ENCODE measurements at regions not wholly inside any gene's neighbourhood (a gene's known extent, or its start where the extent isn't known, plus 50 kb on each side); places are given as distances from the start of the nearest gene placed in this dataset.

- H3K27ac Mint-ChIP-seq, result no peak overlapping the region
- Histone ChIP-seq H3K4me1 (ENCODE audit: insufficient read depth) (no peaks in the 10 kb centered on the region), H3K4me3 (no peak overlapping the region), H4K20me1 (replicated peaks; ENCODE audit: insufficient read depth) (no peaks in the 10 kb centered on the region), H3K4me2 (no peak overlapping the region), H3K36me3 (ENCODE audit: insufficient read depth) (no peaks in the 10 kb centered on the region), H3K9me2 (ENCODE audit: insufficient read depth) (peaks cover 4% of the 10 kb centered on the region; the same call in 1 of the 2 replicates), H3F3A (replicated peaks; ENCODE audit: low read depth) (no peaks in the 10 kb centered on the region), H3K27ac (ENCODE audit: low read depth) (no peak overlapping the region), H3K27me3 (ENCODE audit: insufficient read depth) (no peaks in the 10 kb centered on the region), H3K79me2 (replicated peaks; ENCODE audit: insufficient read depth) (no peaks in the 10 kb centered on the region), H2AFZ (no peak overlapping the region)
- TF ChIP-seq CREB1 (CRISPR knock-in tag; IDR thresholded peaks at IDR 0.05; ENCODE audit: low read depth) (no peak), NANOG (IDR thresholded peaks at IDR 0.05; ENCODE audit: borderline replicate concordance) (no peak), EZH2phosphoT487 (IDR thresholded peaks at IDR 0.05; ENCODE audit: unreplicated experiment) (no peak), REST (IDR thresholded peaks at IDR 0.05; ENCODE audit: unreplicated experiment) (no peak), ZNF331 (CRISPR knock-in tag; IDR thresholded peaks at IDR 0.05; ENCODE audit: low read depth) (no peak), ZNF114 (CRISPR knock-in tag; IDR thresholded peaks at IDR 0.05) (no peak), JUNB (IDR thresholded peaks at IDR 0.05; ENCODE audit: unreplicated experiment) (no peak), EZH2 (IDR thresholded peaks at IDR 0.05; ENCODE audit: low read depth, unreplicated experiment) (no peak)
- TF ChIP-seq, protein P1, sequence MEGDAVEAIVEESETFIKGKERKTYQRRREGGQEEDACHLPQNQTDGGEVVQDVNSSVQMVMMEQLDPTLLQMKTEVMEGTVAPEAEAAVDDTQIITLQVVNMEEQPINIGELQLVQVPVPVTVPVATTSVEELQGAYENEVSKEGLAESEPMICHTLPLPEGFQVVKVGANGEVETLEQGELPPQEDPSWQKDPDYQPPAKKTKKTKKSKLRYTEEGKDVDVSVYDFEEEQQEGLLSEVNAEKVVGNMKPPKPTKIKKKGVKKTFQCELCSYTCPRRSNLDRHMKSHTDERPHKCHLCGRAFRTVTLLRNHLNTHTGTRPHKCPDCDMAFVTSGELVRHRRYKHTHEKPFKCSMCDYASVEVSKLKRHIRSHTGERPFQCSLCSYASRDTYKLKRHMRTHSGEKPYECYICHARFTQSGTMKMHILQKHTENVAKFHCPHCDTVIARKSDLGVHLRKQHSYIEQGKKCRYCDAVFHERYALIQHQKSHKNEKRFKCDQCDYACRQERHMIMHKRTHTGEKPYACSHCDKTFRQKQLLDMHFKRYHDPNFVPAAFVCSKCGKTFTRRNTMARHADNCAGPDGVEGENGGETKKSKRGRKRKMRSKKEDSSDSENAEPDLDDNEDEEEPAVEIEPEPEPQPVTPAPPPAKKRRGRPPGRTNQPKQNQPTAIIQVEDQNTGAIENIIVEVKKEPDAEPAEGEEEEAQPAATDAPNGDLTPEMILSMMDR (conservative IDR thresholded peaks at IDR 0.05; ENCODE audit: low read depth in 2 of 2), result no peak
- TF ChIP-seq, protein P2, sequence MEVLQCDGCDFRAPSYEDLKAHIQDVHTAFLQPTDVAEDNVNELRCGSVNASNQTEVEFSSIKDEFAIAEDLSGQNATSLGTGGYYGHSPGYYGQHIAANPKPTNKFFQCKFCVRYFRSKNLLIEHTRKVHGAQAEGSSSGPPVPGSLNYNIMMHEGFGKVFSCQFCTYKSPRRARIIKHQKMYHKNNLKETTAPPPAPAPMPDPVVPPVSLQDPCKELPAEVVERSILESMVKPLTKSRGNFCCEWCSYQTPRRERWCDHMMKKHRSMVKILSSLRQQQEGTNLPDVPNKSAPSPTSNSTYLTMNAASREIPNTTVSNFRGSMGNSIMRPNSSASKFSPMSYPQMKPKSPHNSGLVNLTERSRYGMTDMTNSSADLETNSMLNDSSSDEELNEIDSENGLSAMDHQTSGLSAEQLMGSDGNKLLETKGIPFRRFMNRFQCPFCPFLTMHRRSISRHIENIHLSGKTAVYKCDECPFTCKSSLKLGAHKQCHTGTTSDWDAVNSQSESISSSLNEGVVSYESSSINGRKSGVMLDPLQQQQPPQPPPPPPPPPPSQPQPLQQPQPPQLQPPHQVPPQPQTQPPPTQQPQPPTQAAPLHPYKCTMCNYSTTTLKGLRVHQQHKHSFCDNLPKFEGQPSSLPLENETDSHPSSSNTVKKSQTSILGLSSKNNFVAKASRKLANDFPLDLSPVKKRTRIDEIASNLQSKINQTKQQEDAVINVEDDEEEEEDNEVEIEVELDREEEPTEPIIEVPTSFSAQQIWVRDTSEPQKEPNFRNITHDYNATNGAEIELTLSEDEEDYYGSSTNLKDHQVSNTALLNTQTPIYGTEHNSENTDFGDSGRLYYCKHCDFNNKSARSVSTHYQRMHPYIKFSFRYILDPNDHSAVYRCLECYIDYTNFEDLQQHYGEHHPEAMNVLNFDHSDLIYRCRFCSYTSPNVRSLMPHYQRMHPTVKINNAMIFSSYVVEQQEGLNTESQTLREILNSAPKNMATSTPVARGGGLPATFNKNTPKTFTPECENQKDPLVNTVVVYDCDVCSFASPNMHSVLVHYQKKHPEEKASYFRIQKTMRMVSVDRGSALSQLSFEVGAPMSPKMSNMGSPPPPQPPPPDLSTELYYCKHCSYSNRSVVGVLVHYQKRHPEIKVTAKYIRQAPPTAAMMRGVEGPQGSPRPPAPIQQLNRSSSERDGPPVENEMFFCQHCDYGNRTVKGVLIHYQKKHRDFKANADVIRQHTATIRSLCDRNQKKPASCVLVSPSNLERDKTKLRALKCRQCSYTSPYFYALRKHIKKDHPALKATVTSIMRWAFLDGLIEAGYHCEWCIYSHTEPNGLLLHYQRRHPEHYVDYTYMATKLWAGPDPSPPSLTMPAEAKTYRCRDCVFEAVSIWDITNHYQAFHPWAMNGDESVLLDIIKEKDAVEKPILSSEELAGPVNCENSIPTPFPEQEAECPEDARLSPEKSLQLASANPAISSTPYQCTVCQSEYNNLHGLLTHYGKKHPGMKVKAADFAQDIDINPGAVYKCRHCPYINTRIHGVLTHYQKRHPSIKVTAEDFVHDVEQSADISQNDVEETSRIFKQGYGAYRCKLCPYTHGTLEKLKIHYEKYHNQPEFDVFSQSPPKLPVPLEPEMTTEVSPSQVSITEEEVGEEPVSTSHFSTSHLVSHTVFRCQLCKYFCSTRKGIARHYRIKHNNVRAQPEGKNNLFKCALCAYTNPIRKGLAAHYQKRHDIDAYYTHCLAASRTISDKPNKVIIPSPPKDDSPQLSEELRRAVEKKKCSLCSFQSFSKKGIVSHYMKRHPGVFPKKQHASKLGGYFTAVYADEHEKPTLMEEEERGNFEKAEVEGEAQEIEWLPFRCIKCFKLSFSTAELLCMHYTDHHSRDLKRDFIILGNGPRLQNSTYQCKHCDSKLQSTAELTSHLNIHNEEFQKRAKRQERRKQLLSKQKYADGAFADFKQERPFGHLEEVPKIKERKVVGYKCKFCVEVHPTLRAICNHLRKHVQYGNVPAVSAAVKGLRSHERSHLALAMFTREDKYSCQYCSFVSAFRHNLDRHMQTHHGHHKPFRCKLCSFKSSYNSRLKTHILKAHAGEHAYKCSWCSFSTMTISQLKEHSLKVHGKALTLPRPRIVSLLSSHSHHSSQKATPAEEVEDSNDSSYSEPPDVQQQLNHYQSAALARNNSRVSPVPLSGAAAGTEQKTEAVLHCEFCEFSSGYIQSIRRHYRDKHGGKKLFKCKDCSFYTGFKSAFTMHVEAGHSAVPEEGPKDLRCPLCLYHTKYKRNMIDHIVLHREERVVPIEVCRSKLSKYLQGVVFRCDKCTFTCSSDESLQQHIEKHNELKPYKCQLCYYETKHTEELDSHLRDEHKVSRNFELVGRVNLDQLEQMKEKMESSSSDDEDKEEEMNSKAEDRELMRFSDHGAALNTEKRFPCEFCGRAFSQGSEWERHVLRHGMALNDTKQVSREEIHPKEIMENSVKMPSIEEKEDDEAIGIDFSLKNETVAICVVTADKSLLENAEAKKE (CRISPR knock-in tag; IDR thresholded peaks at IDR 0.05), result no peak
- TF ChIP-seq, protein P3, sequence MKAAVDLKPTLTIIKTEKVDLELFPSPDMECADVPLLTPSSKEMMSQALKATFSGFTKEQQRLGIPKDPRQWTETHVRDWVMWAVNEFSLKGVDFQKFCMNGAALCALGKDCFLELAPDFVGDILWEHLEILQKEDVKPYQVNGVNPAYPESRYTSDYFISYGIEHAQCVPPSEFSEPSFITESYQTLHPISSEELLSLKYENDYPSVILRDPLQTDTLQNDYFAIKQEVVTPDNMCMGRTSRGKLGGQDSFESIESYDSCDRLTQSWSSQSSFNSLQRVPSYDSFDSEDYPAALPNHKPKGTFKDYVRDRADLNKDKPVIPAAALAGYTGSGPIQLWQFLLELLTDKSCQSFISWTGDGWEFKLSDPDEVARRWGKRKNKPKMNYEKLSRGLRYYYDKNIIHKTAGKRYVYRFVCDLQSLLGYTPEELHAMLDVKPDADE (IDR thresholded peaks at IDR 0.05), result no peak
- no peak for DNase-seq (ENCODE audit: low spot score)
- no peaks in the 10 kb centered on the region for H3K36me3 Mint-ChIP-seq (ENCODE audit: low read depth)
- no peaks in the 10 kb centered on the region; the same call in 2 of the 3 replicates for H3K9me3 Mint-ChIP-seq
- peaks cover 5% of the 10 kb centered on the region; the same call in 1 of the 3 replicates for H3K4me1 Mint-ChIP-seq
- no peaks in the 10 kb centered on the region for H3K27me3 Mint-ChIP-seq (ENCODE audit: insufficient read depth, low read depth, poor library complexity)
- no peak overlapping the region for H3K4me3 Mint-ChIP-seq
- ATAC-seq, result no peak
Observed at GRCh38 chr2:136055929-136056688, 61.8 kb downstream of the CXCR4 start.

All from GM23338 (cell line).